ENCODE measurements at regions not wholly inside any gene's neighbourhood (a gene's known extent, or its start where the extent isn't known, plus 50 kb on each side); places are given as distances from the start of the nearest gene placed in this dataset.
"Not testable (repeated sequence)": the region's sequence is repeated elsewhere in the genome, so short reads cannot be mapped to it uniquely, and the experiment has no call there.

GRCh38 chr10:2214805-2215204 is 477.5 kb upstream of the ADARB2 start:
- no peak for DNase-seq

GRCh38 chr10:2214092-2214491 is 476.8 kb upstream of the ADARB2 start:
- no peak for DNase-seq

- DNase-seq: no peak
These were observed 475.0 kb upstream of the ADARB2 start for GRCh38 chr10:2212244-2212834.

- DNase-seq: no peak
These were observed 472.8 kb upstream of the ADARB2 start for GRCh38 chr10:2210088-2210487.

- DNase-seq: no peak
These were observed 470.8 kb upstream of the ADARB2 start for GRCh38 chr10:2208106-2208505.

- DNase-seq: no peak
These were observed 470.1 kb upstream of the ADARB2 start for GRCh38 chr10:2207246-2207922.

GRCh38 chr10:2205406-2205805 is 468.1 kb upstream of the ADARB2 start:
- DNase-seq: no peak

GRCh38 chr10:2202401-2202800 is 465.1 kb upstream of the ADARB2 start:
- DNase-seq: no peak

GRCh38 chr10:2201534-2202099 is 464.3 kb upstream of the ADARB2 start:
- DNase-seq: no peak

GRCh38 chr10:2197663-2198062 is 460.3 kb upstream of the ADARB2 start:
- DNase-seq: no peak

GRCh38 chr10:2196272-2196671 is 458.9 kb upstream of the ADARB2 start:
- no peak for DNase-seq

- DNase-seq: not testable (repeated sequence)
These were observed 452.0 kb upstream of the ADARB2 start for GRCh38 chr10:2189356-2189755.

- DNase-seq: no peak
These were observed 451.0 kb upstream of the ADARB2 start for GRCh38 chr10:2188371-2188770.

GRCh38 chr10:2173327-2173726 is 436.0 kb upstream of the ADARB2 start:
- DNase-seq: no peak

GRCh38 chr10:2165771-2166460 is 428.6 kb upstream of the ADARB2 start:
- no peak for DNase-seq

GRCh38 chr10:2150288-2150687 is 413.0 kb upstream of the ADARB2 start:
- no peak for DNase-seq

- DNase-seq: no peak
These were observed 408.7 kb upstream of the ADARB2 start for GRCh38 chr10:2145926-2146478.

- no peak for DNase-seq
These were observed 408.2 kb upstream of the ADARB2 start for GRCh38 chr10:2145491-2145890.

GRCh38 chr10:2144584-2144983 is 407.3 kb upstream of the ADARB2 start:
- no peak for DNase-seq

- no peak for DNase-seq
These were observed 406.0 kb upstream of the ADARB2 start for GRCh38 chr10:2143213-2143835.

- DNase-seq: no peak
These were observed 402.4 kb upstream of the ADARB2 start for GRCh38 chr10:2139746-2140145.

- DNase-seq: peak; percentile 3
These were observed 400.3 kb upstream of the ADARB2 start for GRCh38 chr10:2137549-2138174.
